ENCODE measurements at regions not wholly inside any gene's neighbourhood (a gene's known extent, or its start where the extent isn't known, plus 50 kb on each side); places are given as distances from the start of the nearest gene placed in this dataset.
"Not testable (repeated sequence)": the region's sequence is repeated elsewhere in the genome, so short reads cannot be mapped to it uniquely, and the experiment has no call there.

- no peak for DNase-seq
These were observed 2102.9 kb downstream of the NCAM2 start for GRCh38 chr21:23101111-23101510.

GRCh38 chr21:23108533-23108932 is 2110.3 kb downstream of the NCAM2 start:
- no peak for DNase-seq

- DNase-seq: no peak
These were observed 2112.9 kb downstream of the NCAM2 start for GRCh38 chr21:23111070-23111600.

- no peak for DNase-seq
These were observed 2121.3 kb downstream of the NCAM2 start for GRCh38 chr21:23119491-23119890.

GRCh38 chr21:23127973-23128372 is 2129.8 kb downstream of the NCAM2 start:
- DNase-seq: no peak

- DNase-seq: no peak
These were observed 2132.1 kb downstream of the NCAM2 start for GRCh38 chr21:23130308-23130707.

- DNase-seq: no peak
These were observed 2133.0 kb downstream of the NCAM2 start for GRCh38 chr21:23131177-23131576.

- no peak for DNase-seq
These were observed 2140.6 kb downstream of the NCAM2 start for GRCh38 chr21:23138797-23139196.

- DNase-seq: no peak
These were observed 2153.9 kb downstream of the NCAM2 start for GRCh38 chr21:23152130-23152529.

GRCh38 chr21:23153842-23154241 is 2155.6 kb downstream of the NCAM2 start:
- not testable (repeated sequence) for DNase-seq

- DNase-seq: no peak
These were observed 2157.1 kb downstream of the NCAM2 start for GRCh38 chr21:23155281-23155680.

- peak; percentile 5 to 23 for DNase-seq
These were observed 2162.7 kb downstream of the NCAM2 start for GRCh38 chr21:23160914-23161313.

GRCh38 chr21:23162198-23162946 is 2164.2 kb downstream of the NCAM2 start:
- no peak for DNase-seq
